ENCODE measurements at regions not wholly inside any gene's neighbourhood (a gene's known extent, or its start where the extent isn't known, plus 50 kb on each side); places are given as distances from the start of the nearest gene placed in this dataset.

- no peak for TF ChIP-seq POLR2A (IDR thresholded peaks at IDR 0.05)
- no peak for TF ChIP-seq CTCF (IDR thresholded peaks at IDR 0.05)
Measured at GRCh38 chr16:22671301-22672076, 142.5 kb upstream of the HS3ST2 start.

Measured in testis (tissue), 2 donors.